B cell (primary cell): ENCODE measurements at regions not wholly inside any gene's neighbourhood (a gene's known extent, or its start where the extent isn't known, plus 50 kb on each side); places are given as distances from the start of the nearest gene placed in this dataset.

Source experiments
- ATAC-seq: fragments of 200-7000 bp; cut with Tn5 transposase; one replicate; pipeline ENCODE4 v1.10.0; 2021; ENCODE audit warnings: low read depth, mild to moderate bottlenecking, moderate number of reproducible peaks, moderate library complexity
- CTCF ChIA-PET: fragments of 350-600 bp; sonication (Branson Sonifier 250); formaldehyde crosslinking; loops from one replicate; lab custom pipeline; 2021; ENCODE audit warnings: antibody characterized with exemption, inconsistent platforms; lab: Charles Lee
- POLR2A ChIA-PET: fragments of 350-600 bp; sonication (Branson Sonifier 250); formaldehyde crosslinking; loops from one replicate; lab custom pipeline; 2021; ENCODE audit warnings: antibody characterized with exemption; lab: Charles Lee
- DNase-seq: peaks from one replicate; pipeline ENCODE4 v3.0.0; 2013
- H2AFZ ChIP-seq: 2 replicates; pipeline ENCODE4 v1.6.1; 2012; ENCODE audit warnings: mild to moderate bottlenecking, low read depth, low read length; ENCODE audit not compliant: insufficient read depth, poor library complexity, severe bottlenecking
- H3K27ac ChIP-seq, 2 donors: 1 replicate in 1 of 2; 2 replicates in 1 of 2; pipeline ENCODE4 v1.5.1; 2012 to 2013; ENCODE audit warnings: low read length in 2 of 2, mild to moderate bottlenecking in 2 of 2, moderate library complexity in 1 of 2
- H3K27me3 ChIP-seq, 4 experiments: fragments of 200-600 bp in 1 of 4; sonication (generic) in 1 of 4; replicated peaks in 1 of 4; 1 replicate in 2 of 4; 2 replicates in 2 of 4; pipeline versions ENCODE4 v1.6.1 to v1.7.0; 2013 to 2016; ENCODE audit warnings: low read length in 3 of 4, mild to moderate bottlenecking in 2 of 4, mixed read lengths in 1 of 4, moderate library complexity in 1 of 4; ENCODE audit not compliant: insufficient read depth in 4 of 4, control insufficient read depth in 3 of 4; ENCODE audit errors: control extremely low read depth in 1 of 4
- H3K36me3 ChIP-seq, 2 experiments: replicated peaks in 1 of 2; 1 replicate in 1 of 2; 2 replicates in 1 of 2; pipeline versions ENCODE4 v1.6.1 to v1.7.1; 2013; ENCODE audit warnings: low read length in 1 of 2; ENCODE audit not compliant: insufficient read depth in 2 of 2, control insufficient read depth in 1 of 2; ENCODE audit errors: control extremely low read depth in 1 of 2, extremely low read depth in 1 of 2
- H3K4me1 ChIP-seq, 2 donors: fragments of 200-600 bp in 1 of 2; sonication (generic) in 1 of 2; 1 replicate in 1 of 2; 2 replicates in 1 of 2; pipeline versions ENCODE4 v1.5.1 to v1.6.1; 2013 to 2017; ENCODE audit warnings: low read length in 2 of 2; ENCODE audit not compliant: control insufficient read depth in 2 of 2, insufficient read depth in 2 of 2
- H3K4me2 ChIP-seq: replicated peaks from 2 replicates; pipeline ENCODE3; 2012; ENCODE audit warnings: mild to moderate bottlenecking, low read depth, low read length; ENCODE audit not compliant: poor library complexity, severe bottlenecking
- H3K4me3 ChIP-seq, 5 experiments: fragments of 200-600 bp in 1 of 5; sonication (generic) in 1 of 5; 1 replicate in 3 of 5; 2 replicates in 2 of 5; pipeline versions ENCODE4 v1.5.1 to v1.7.0; 2011 to 2016; ENCODE audit warnings: low read length in 4 of 5, mild to moderate bottlenecking in 4 of 5, low read depth in 2 of 5, control low read depth in 1 of 5, moderate library complexity in 1 of 5; ENCODE audit not compliant: insufficient read depth in 1 of 5; ENCODE audit errors: control extremely low read depth in 1 of 5, extremely low read depth in 1 of 5
- H3K79me2 ChIP-seq: fragments of 200-600 bp; sonication (generic); one replicate; pipeline ENCODE4 v1.6.0; 2016; ENCODE audit warnings: low read length; ENCODE audit not compliant: control insufficient read depth, insufficient read depth
- H3K9ac ChIP-seq: fragments of 200-600 bp; sonication (generic); 2 replicates; pipeline ENCODE4 v1.6.1; 2017; ENCODE audit warnings: mild to moderate bottlenecking, low read length, moderate library complexity
- H3K9me3 ChIP-seq, 3 donors: one replicate each; pipeline versions ENCODE4 v1.6.1 to v1.7.1; 2013; ENCODE audit warnings: low read length in 2 of 3; ENCODE audit not compliant: control insufficient read depth in 2 of 3, insufficient read depth in 1 of 3; ENCODE audit errors: control extremely low read depth in 1 of 3
- H4K20me1 ChIP-seq: 2 replicates; pipeline ENCODE4 v1.6.0; 2012; ENCODE audit warnings: mild to moderate bottlenecking, low read length; ENCODE audit not compliant: insufficient read depth, control insufficient read depth, poor library complexity, severe bottlenecking
- H3K27ac Mint-ChIP-seq: one replicate; pipeline ENCODE4 v1.8.0; 2021; ENCODE audit warnings: mixed read lengths
- H3K27me3 Mint-ChIP-seq: one replicate; pipeline ENCODE4 v1.8.0; 2021; ENCODE audit warnings: mixed read lengths
- H3K4me1 Mint-ChIP-seq: one replicate; pipeline ENCODE4 v1.8.0; 2021; ENCODE audit warnings: mixed read lengths
- H3K4me3 Mint-ChIP-seq: one replicate; pipeline ENCODE4 v1.8.0; 2021; ENCODE audit warnings: mixed read lengths
- H3K9me3 Mint-ChIP-seq: one replicate; pipeline ENCODE4 v1.8.0; 2022; ENCODE audit warnings: mixed read lengths; ENCODE audit not compliant: insufficient read depth
- EZH2 ChIP-seq: IDR thresholded peaks from 2 replicates; pipeline ENCODE4 v1.6.1; 2012; ENCODE audit warnings: borderline replicate concordance, low read depth, mild to moderate bottlenecking, moderate library complexity, low read length; ENCODE audit not compliant: insufficient read depth, poor library complexity, severe bottlenecking
- WGBS: methylation state at CpG from one replicate; pipeline ENCODE4 v1.1.5; 2013; ENCODE audit warnings: missing lambda C conversion rate; ENCODE audit not compliant: insufficient coverage; 5-methylcytosine and 5-hydroxymethylcytosine counted together
- intact Hi-C: fragments of 100-400 bp; cut with micrococcal nuclease; formaldehyde crosslinking; loops from one replicate; pipeline ENCODE4 v1.10.0; 2022
- TF ChIP-seq, protein P1 (sequence below): fragments of 200-600 bp; IDR thresholded peaks from one replicate; pipeline ENCODE4 v1.8.0; 2022; ENCODE audit warnings: antibody characterized with exemption, mild to moderate bottlenecking

DNA sequence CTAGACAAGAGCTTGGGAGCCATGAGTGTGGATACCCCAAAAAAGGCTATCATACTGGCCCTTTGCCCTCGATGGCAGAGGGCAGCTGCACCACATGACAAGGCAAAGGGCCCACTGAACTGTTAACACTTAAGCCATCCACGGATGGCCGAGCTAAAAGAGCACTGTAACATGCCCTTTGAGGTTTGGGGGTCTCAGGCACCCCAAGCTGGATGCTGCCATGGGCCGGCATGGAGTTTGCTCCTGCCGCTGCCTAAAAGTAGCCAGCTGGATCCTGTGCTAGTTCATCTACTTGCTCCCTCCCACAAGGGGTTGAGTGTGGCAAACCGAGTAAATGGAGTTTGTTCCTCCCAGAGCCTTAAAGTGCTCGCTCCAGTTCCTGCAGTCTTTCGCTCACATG, 383.2 kb upstream of the LRRC4C start:
- no peaks in the 10 kb centered on the region for H3K4me1 Mint-ChIP-seq
- no peaks in the 10 kb centered on the region for H3K27me3 Mint-ChIP-seq
- no peak overlapping the region for H3K4me2 ChIP-seq
- peaks cover 0 to 13% (median 0%) of the 10 kb centered on the region in 3 donors for H3K9me3 ChIP-seq
- TF ChIP-seq, protein P1, sequence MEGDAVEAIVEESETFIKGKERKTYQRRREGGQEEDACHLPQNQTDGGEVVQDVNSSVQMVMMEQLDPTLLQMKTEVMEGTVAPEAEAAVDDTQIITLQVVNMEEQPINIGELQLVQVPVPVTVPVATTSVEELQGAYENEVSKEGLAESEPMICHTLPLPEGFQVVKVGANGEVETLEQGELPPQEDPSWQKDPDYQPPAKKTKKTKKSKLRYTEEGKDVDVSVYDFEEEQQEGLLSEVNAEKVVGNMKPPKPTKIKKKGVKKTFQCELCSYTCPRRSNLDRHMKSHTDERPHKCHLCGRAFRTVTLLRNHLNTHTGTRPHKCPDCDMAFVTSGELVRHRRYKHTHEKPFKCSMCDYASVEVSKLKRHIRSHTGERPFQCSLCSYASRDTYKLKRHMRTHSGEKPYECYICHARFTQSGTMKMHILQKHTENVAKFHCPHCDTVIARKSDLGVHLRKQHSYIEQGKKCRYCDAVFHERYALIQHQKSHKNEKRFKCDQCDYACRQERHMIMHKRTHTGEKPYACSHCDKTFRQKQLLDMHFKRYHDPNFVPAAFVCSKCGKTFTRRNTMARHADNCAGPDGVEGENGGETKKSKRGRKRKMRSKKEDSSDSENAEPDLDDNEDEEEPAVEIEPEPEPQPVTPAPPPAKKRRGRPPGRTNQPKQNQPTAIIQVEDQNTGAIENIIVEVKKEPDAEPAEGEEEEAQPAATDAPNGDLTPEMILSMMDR, result no peak
- TF ChIP-seq EZH2, result no peak
- no peaks in the 10 kb centered on the region for H3K27me3 ChIP-seq
- no peak overlapping the region for H3K27ac ChIP-seq
- no peaks in the 10 kb centered on the region for H3K79me2 ChIP-seq
- no peak overlapping the region for H3K4me3 ChIP-seq
- 80% methylated on average over 8 of the region's 8 CpGs for WGBS
- H3K4me1 ChIP-seq, result no peaks in the 10 kb centered on the region
- H3K4me3 Mint-ChIP-seq, result no peak overlapping the region
- ChIA-PET CTCF (no interaction called here), POLR2A (no interaction called here)
- intact Hi-C loops, result no loop called here
- H3K27ac Mint-ChIP-seq, result no peak overlapping the region
- ATAC-seq, result no peak
- no peak overlapping the region for H2AFZ ChIP-seq
- DNase-seq, result no peak
- no peaks in the 10 kb centered on the region for H4K20me1 ChIP-seq
- H3K36me3 ChIP-seq, result no peaks in the 10 kb centered on the region
- H3K9ac ChIP-seq, result no peak overlapping the region
- H3K9me3 Mint-ChIP-seq, result peaks cover 3% of the 10 kb centered on the region

DNA sequence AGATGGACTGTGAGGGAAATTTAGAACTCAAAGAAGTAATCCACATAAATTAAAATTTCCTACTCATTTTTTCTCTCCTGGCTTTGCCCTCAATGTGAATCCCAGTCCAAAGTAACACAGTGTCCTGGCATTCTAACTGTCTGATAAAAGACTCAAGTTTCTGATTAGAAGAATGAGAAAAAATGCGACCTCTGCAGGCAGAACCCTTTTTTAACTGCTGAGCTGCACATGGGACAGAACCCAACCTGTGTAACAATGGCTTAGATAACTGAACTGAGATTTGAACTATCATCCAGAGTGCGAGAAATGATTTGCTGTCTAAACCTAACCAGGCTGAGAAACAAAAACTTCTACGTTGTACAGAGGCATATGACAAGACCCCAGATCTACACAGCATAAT, 385.6 kb upstream of the LRRC4C start:
- H3K79me2 ChIP-seq, result no peaks in the 10 kb centered on the region
- no peaks in the 10 kb centered on the region for H3K36me3 ChIP-seq
- Mint-ChIP-seq H3K9me3 (peaks cover 3% of the 10 kb centered on the region), H3K4me1 (no peaks in the 10 kb centered on the region), H3K27ac (no peak overlapping the region), H3K4me3 (no peak overlapping the region), H3K27me3 (no peaks in the 10 kb centered on the region)
- TF ChIP-seq, protein P1, result no peak
- no peak for TF ChIP-seq EZH2
- 33% methylated on average over 1 of the region's 3 CpGs for WGBS
- H3K4me1 ChIP-seq, result no peaks in the 10 kb centered on the region
- DNase-seq, result no peak
- H3K4me3 ChIP-seq, result no peak overlapping the region
- no peak overlapping the region for H3K4me2 ChIP-seq
- peaks cover 0 to 13% (median 0%) of the 10 kb centered on the region in 3 donors for H3K9me3 ChIP-seq
- no peak overlapping the region for H3K9ac ChIP-seq
- ChIA-PET CTCF (no interaction called here), POLR2A (no interaction called here)
- H2AFZ ChIP-seq, result no peak overlapping the region
- H3K27ac ChIP-seq, result no peak overlapping the region
- intact Hi-C loops, result no loop called here
- H3K27me3 ChIP-seq, result no peaks in the 10 kb centered on the region
- no peak for ATAC-seq
- no peaks in the 10 kb centered on the region for H4K20me1 ChIP-seq
